ENCODE measurements at regions not wholly inside any gene's neighbourhood (a gene's known extent, or its start where the extent isn't known, plus 50 kb on each side); places are given as distances from the start of the nearest gene placed in this dataset.

- TF ChIP-seq MAX (IDR thresholded peaks at IDR 0.05) (no peak), SP4 (CRISPR knock-in tag; IDR thresholded peaks at IDR 0.05) (no peak), PATZ1 (CRISPR knock-in tag; IDR thresholded peaks at IDR 0.05) (no peak), EP300 (IDR thresholded peaks at IDR 0.05; ENCODE audit: low read depth in 2 of 2, low read length in 2 of 2) (no peak), EP300 (CRISPR knock-in tag; IDR thresholded peaks at IDR 0.05; ENCODE audit: borderline replicate concordance) (no peak), SOX5 (CRISPR knock-in tag; IDR thresholded peaks at IDR 0.05; ENCODE audit: borderline replicate concordance) (no peak)
Measured at GRCh38 chr6:135780326-135780725, 71.2 kb upstream of the PDE7B start.

All from HepG2 (cell line).